GM21447 (cell line): ENCODE measurements at regions not wholly inside any gene's neighbourhood (a gene's known extent, or its start where the extent isn't known, plus 50 kb on each side); places are given as distances from the start of the nearest gene placed in this dataset.
"Not testable (repeated sequence)": the region's sequence is repeated elsewhere in the genome, so short reads cannot be mapped to it uniquely, and the experiment has no call there.

ENCODE experiments used
- ATAC-seq: cut with Tn5 transposase; IDR thresholded peaks from one replicate; pipeline ENCODE4 v1.9.1; 2021; ENCODE audit not compliant: unreplicated experiment

DNA sequence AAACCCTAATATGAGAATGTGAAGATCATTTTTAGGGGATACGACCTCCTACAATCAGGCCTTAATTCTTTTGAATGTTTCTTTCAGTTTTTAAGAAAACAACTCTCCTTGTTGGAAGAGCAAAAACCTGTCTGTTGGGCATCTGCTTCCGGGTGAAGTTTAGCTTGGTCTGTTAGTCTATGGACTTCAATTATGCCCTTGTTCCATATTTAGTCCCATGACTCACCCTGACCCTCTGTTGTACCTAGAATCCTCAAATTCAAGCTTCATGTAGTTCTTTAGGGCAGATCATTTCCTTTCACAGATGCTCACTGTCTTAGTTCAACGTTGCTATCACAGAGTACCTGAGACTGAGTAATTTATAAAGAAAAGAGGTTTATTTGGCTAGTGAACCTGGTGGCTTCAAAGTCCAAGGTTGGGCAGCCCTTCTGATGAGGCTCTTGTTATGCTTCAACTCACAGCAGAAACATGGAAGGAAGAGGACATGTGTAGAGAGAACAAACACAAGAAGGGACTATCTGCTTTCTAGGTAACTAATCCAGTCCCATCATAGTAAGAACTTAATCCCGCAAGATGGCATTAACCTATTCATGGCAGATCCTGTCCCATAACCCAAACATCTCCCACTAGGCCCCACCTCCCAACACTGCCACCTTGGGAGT lies 82.5 kb upstream of the SERPINE2 start:
- ATAC-seq = no peak

GRCh38 chr2:224120986-224121385 lies 81.9 kb upstream of the SERPINE2 start:
- no peak for ATAC-seq

GRCh38 chr2:224119846-224120245 lies 80.8 kb upstream of the SERPINE2 start:
- not testable (repeated sequence) for ATAC-seq

DNA sequence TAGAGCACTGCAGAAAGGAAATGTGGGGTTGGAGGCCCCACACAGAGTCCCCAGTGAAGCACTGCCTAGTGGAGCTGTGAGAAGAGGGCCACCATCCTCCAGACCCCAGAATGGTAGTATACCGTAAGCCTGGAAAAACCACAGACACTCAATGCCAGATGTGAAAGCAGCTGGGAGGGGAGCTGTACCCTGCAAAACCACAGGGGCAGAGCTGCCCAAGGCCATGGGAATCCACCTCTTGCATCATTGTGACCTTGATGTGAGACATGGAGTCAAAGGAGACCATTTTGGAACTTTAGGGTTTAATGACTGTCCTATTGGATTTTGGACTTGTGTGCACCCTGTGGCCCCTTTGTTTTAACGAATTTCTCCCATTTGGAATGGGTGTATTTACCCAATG lies 75.3 kb upstream of the SERPINE2 start:
- ATAC-seq = no peak

DNA sequence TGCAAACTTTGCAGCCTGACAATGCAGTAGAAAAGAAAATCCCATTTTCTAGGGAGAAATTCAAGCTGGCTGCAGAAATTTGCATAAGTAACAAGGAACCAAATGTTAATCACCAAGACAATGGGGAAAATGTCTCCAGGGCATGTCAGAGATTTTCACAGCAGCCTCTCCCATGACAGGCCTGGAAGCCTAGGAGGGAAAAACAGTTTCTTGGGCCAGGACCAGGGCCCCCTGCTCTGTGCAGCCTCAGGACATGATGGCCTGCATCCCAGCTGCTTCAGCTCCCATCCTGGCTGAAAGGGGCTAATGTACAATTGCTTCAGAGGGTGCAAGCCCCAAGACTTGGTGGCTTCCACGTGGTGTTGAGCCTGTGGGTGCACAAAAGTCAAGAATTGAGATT lies 74.8 kb upstream of the SERPINE2 start:
- not testable (repeated sequence) for ATAC-seq

DNA sequence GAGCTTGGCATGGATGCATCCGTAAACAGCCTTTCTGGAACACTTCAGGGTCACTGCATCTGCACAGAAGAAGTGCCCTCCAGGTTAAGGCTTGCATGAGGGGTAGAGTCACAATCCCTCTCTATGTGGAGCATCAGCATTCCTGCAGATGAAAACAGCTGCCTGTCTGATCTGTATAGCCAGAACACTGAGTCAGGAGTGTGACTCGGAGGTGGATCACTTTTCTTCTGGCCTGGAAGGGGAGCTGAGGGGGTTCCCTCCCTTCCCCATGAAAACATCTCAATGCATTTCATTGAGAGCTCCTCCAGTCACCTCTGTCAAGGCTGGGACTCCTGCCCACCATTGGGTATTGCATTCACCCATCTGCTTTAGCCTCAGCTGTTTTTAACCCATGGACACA lies 72.5 kb upstream of the SERPINE2 start:
- ATAC-seq = no peak

DNA sequence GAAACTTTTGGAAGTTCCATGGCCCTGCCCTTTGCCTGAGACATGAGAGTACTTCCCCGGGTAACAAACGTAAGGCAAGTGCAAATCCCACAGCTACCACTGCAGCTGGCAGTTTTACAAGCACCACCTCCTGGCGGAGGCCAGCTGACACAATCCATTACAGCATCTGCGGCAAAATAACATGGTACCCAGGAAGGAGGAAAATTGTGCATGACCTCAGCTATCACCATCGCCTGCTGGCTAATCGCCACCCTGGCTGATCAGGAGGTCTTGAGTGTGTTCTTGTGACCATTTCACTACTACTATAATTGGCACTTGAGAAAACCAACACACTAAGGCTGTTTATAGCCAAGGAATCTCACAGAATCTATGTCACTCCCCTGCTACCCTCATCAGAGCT lies 71.7 kb upstream of the SERPINE2 start:
- ATAC-seq = no peak

- ATAC-seq = no peak
Measured at GRCh38 chr2:224109751-224110150, 70.7 kb upstream of the SERPINE2 start.

GRCh38 chr2:224106794-224107193 lies 67.7 kb upstream of the SERPINE2 start:
- no peak for ATAC-seq

GRCh38 chr2:224104668-224105386 lies 65.7 kb upstream of the SERPINE2 start:
- ATAC-seq = no peak

GRCh38 chr2:224103651-224104050 lies 64.6 kb upstream of the SERPINE2 start:
- no peak for ATAC-seq

GRCh38 chr2:224102991-224103390 lies 63.9 kb upstream of the SERPINE2 start:
- no peak for ATAC-seq

DNA sequence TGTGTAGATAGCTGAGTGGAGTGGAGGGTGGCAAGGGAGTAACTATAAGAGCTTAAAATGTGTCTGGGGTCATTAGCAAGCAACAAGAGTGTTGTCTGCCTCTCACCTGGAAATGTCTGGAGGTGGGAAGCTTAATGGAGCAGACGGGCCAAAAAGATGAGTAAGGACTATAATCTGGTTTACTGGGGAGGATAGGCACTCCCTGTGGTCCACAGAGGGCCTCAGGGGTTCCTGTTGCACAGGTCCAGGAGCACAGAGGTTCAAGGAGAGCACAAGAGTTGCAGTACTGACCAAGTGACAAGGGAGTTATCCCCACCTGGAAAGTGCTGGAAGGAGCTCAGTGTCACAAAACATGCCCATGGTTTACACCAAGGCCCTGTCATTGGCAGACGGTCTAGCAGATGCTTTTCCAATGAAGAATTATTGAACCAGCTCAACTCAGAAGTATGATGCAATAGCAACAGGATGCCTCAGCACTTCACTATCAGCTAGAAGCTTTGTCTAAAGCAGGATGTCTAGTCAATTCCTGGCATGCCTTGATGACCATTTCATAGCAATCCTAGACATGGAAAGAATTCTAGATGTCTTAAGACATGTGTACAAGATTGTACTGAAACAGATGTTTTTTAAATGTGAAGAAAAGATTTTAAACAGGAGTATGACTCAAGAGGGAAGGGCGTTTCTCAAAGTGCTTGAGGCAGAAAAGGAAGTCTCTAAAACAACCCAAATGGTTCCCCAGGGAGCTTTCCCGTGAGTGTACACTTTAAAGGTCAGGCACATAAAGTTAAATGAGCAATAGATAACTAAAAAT lies 62.9 kb upstream of the SERPINE2 start:
- no peak for ATAC-seq

- no peak for ATAC-seq
Measured at GRCh38 chr2:224099861-224100643, 61.0 kb upstream of the SERPINE2 start.

DNA sequence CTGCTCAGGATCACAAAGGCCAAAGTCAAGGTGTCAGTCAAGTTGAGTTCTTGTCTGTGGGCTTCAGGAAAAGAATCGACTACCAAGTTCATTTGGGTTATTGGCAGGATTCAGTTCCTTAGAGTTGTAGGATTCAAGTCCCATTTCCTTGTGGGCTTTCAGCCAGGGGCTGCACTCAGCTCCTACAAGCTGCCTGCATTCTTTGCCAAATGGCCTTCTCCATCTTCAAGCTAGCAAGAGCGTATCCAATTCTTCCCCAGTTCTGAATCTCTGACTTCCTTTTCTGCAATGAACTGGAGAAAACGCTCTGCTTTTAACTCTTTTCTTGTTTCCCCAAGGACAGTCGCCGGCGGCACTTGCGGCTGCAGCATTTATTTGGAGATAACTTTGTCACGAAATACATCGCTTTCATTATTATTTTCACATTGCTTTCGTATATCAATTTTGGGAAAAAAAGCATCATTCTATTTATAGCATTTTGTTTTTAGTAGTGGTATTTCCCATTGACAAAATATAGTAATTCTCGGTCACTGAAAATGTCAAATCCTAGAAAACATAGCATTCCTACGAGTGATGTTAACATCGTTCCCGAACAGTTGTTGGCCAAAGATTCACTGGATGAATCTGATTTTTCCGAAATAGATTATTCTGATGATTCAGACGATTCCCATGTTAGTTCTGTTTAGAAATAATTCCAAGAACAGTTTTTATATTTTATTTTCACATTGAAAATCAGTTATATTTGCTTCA lies 59.6 kb upstream of the SERPINE2 start:
- ATAC-seq = no peak

DNA sequence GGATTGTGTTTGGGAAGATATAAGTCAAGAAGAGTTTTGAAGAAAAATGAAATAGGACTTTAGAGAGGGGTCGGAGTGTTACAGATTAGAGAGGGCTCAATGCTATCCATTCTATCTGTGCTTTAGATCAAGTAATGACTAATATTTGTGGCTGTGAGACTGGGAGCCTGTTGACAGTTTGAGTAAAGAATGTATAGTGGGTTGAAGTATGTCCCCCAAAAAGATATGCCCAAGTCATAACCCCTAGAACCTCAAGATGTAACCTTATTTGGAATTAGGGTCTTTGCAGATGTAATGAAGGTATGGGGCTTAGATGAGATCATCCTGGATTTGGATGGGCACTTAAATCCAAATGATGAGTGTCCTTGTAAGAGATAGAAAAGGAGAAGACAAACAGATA lies 55.3 kb upstream of the SERPINE2 start:
- ATAC-seq = no peak

DNA sequence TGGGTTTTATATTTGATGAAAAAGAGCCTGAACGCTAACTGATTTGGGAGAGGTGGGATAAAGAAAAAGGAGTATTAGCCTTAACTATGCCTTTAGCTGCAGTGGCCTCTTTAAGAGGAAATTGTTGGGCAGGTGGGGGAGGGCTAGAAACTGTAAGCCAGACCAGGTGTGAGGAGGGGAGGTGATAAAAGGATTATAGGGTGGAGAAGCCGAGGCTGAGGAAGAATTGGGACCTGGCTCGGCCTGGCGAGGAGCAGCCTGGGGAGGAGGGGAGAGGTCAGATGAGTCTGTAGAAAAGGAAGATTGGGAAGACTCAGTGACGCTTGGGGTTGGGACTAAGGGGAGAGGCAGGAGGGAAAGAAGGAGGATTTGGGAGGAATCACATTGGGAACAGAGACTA lies 52.6 kb upstream of the SERPINE2 start:
- not testable (repeated sequence) for ATAC-seq

DNA sequence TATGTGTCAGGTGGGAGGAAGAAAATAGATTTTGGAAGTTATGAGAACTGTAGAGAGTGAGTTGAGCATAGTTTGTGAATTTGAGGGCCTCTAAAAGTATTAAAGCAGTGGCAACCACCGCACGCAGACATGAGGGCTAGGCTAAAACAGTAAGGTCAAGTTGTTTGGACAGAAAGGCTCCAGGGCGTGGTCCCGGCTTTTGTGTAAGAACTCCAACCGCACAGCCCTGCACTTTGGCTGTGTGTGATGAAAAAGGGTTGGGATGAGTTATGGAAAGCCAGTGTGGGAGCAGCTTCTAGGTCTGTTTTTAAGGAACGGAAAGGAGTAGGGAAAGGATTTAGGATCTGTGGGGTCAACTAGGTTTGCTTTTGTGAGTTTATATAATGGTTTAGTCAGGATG lies 50.5 kb upstream of the SERPINE2 start:
- not testable (repeated sequence) for ATAC-seq
